Activated CD8-positive, alpha-beta T cell treated with anti-CD3 and anti-CD28 coated beads, Interleukin-2, amount 10 ng/mL, durations not matched to agents 7 days and 5 days (primary cell): ENCODE measurements at regions not wholly inside any gene's neighbourhood (a gene's known extent, or its start where the extent isn't known, plus 50 kb on each side); places are given as distances from the start of the nearest gene placed in this dataset.
"Not testable (repeated sequence)": the region's sequence is repeated elsewhere in the genome, so short reads cannot be mapped to it uniquely, and the experiment has no call there.

Experiments
- ATAC-seq: fragments of 150-1000 bp; cut with Tn5 transposase; one replicate; pipeline ENCODE4 v1.10.0; 2021; ENCODE audit warnings: moderate library complexity
- CTCF ChIA-PET: fragments of 350-600 bp; sonication (Branson Sonifier 250); formaldehyde crosslinking; loops from one replicate; lab custom pipeline; 2021; ENCODE audit warnings: antibody characterized with exemption; lab: Charles Lee
- POLR2A ChIA-PET: fragments of 350-600 bp; sonication (Branson Sonifier 250); formaldehyde crosslinking; loops from one replicate; lab custom pipeline; 2021; ENCODE audit warnings: antibody characterized with exemption; lab: Charles Lee
- DNase-seq: peaks from one replicate; pipeline ENCODE4 v3.0.0-alpha.2; 2020
- H3K27ac Mint-ChIP-seq: one replicate; pipeline ENCODE4 v1.8.0; 2021; ENCODE audit warnings: mild to moderate bottlenecking, mixed read lengths
- H3K27me3 Mint-ChIP-seq: one replicate; pipeline ENCODE4 v1.8.0; 2021; ENCODE audit warnings: low read depth, mixed read lengths
- H3K36me3 Mint-ChIP-seq: one replicate; pipeline ENCODE4 v1.8.0; 2021; ENCODE audit warnings: low read depth, mixed read lengths
- H3K4me1 Mint-ChIP-seq: one replicate; pipeline ENCODE4 v1.8.0; 2021; ENCODE audit warnings: low read depth, mixed read lengths
- H3K4me3 Mint-ChIP-seq: one replicate; pipeline ENCODE4 v1.8.0; 2021; ENCODE audit warnings: mild to moderate bottlenecking, mixed read lengths
- H3K9me3 Mint-ChIP-seq: one replicate; pipeline ENCODE4 v1.8.0; 2022; ENCODE audit warnings: mixed read lengths; ENCODE audit not compliant: insufficient read depth

- CTCF ChIA-PET: no interaction called here
- no peak overlapping the region for H3K4me3 Mint-ChIP-seq
- H3K4me1 Mint-ChIP-seq: no peaks in the 10 kb centered on the region
- H3K27me3 Mint-ChIP-seq: no peaks in the 10 kb centered on the region
- POLR2A ChIA-PET: no interaction called here
- H3K9me3 Mint-ChIP-seq: no peaks in the 10 kb centered on the region
- no peak for ATAC-seq
- H3K27ac Mint-ChIP-seq: no peak overlapping the region
- no peaks in the 10 kb centered on the region for H3K36me3 Mint-ChIP-seq
- DNase-seq: no peak
Measured at GRCh38 chr17:70423562-70423961, 254.2 kb downstream of the KCNJ2 start.

- no peak overlapping the region for H3K4me3 Mint-ChIP-seq
- no peaks in the 10 kb centered on the region for H3K36me3 Mint-ChIP-seq
- no peak for DNase-seq
- H3K4me1 Mint-ChIP-seq: no peaks in the 10 kb centered on the region
- no peaks in the 10 kb centered on the region for H3K27me3 Mint-ChIP-seq
- ATAC-seq: no peak
- no peak overlapping the region for H3K27ac Mint-ChIP-seq
- H3K9me3 Mint-ChIP-seq: no peaks in the 10 kb centered on the region
- ChIA-PET POLR2A (no interaction called here), CTCF (no interaction called here)
Measured at GRCh38 chr17:70426752-70427151, 257.4 kb downstream of the KCNJ2 start.

- Mint-ChIP-seq H3K4me3 (no peak overlapping the region), H3K27me3 (no peaks in the 10 kb centered on the region), H3K27ac (no peak overlapping the region), H3K9me3 (no peaks in the 10 kb centered on the region), H3K4me1 (no peaks in the 10 kb centered on the region), H3K36me3 (no peaks in the 10 kb centered on the region)
- ChIA-PET POLR2A (no interaction called here), CTCF (no interaction called here)
- DNase-seq: no peak
- no peak for ATAC-seq
Measured at GRCh38 chr17:70434536-70435490, 265.5 kb downstream of the KCNJ2 start.

- no peaks in the 10 kb centered on the region for H3K9me3 Mint-ChIP-seq
- no peaks in the 10 kb centered on the region for H3K36me3 Mint-ChIP-seq
- ATAC-seq (no peak), DNase-seq (no peak)
- no peaks in the 10 kb centered on the region for H3K4me1 Mint-ChIP-seq
- H3K27me3 Mint-ChIP-seq: no peaks in the 10 kb centered on the region
- no peak overlapping the region for H3K27ac Mint-ChIP-seq
- CTCF ChIA-PET: no interaction called here
- H3K4me3 Mint-ChIP-seq: no peak overlapping the region
- POLR2A ChIA-PET: no interaction called here
Measured at GRCh38 chr17:70437656-70438055, 268.3 kb downstream of the KCNJ2 start.

GRCh38 chr17:70446446-70446845, 277.1 kb downstream of the KCNJ2 start:
- Mint-ChIP-seq H3K4me3 (no peak overlapping the region), H3K27me3 (no peaks in the 10 kb centered on the region), H3K9me3 (peaks cover 3% of the 10 kb centered on the region), H3K4me1 (no peaks in the 10 kb centered on the region), H3K36me3 (no peaks in the 10 kb centered on the region), H3K27ac (no peak overlapping the region)
- ChIA-PET POLR2A (no interaction called here), CTCF (no interaction called here)
- DNase-seq: no peak
- no peak for ATAC-seq

GRCh38 chr17:70447588-70447987, 278.3 kb downstream of the KCNJ2 start:
- POLR2A ChIA-PET: no interaction called here
- Mint-ChIP-seq H3K27ac (no peak overlapping the region), H3K36me3 (no peaks in the 10 kb centered on the region), H3K4me3 (no peak overlapping the region), H3K4me1 (no peaks in the 10 kb centered on the region), H3K27me3 (no peaks in the 10 kb centered on the region), H3K9me3 (peaks cover 3% of the 10 kb centered on the region)
- DNase-seq (no peak), ATAC-seq (no peak)
- CTCF ChIA-PET: no interaction called here

GRCh38 chr17:70453075-70453474, 283.7 kb downstream of the KCNJ2 start:
- H3K4me1 Mint-ChIP-seq, H3K9me3 Mint-ChIP-seq, POLR2A ChIA-PET, CTCF ChIA-PET, H3K27ac Mint-ChIP-seq, ATAC-seq, H3K36me3 Mint-ChIP-seq, DNase-seq, H3K27me3 Mint-ChIP-seq, H3K4me3 Mint-ChIP-seq: not testable (repeated sequence)

GRCh38 chr17:70454377-70454776, 285.0 kb downstream of the KCNJ2 start:
- ChIA-PET POLR2A (no interaction called here), CTCF (no interaction called here)
- no peaks in the 10 kb centered on the region for H3K4me1 Mint-ChIP-seq
- H3K36me3 Mint-ChIP-seq: no peaks in the 10 kb centered on the region
- H3K9me3 Mint-ChIP-seq: no peaks in the 10 kb centered on the region
- DNase-seq (no peak), ATAC-seq (no peak)
- peaks cover 2% of the 10 kb centered on the region for H3K27me3 Mint-ChIP-seq
- no peak overlapping the region for H3K4me3 Mint-ChIP-seq
- no peak overlapping the region for H3K27ac Mint-ChIP-seq

GRCh38 chr17:70454908-70455307, 285.6 kb downstream of the KCNJ2 start:
- ChIA-PET POLR2A (no interaction called here), CTCF (no interaction called here)
- H3K27me3 Mint-ChIP-seq: peaks cover 2% of the 10 kb centered on the region
- no peaks in the 10 kb centered on the region for H3K36me3 Mint-ChIP-seq
- H3K4me1 Mint-ChIP-seq: no peaks in the 10 kb centered on the region
- no peaks in the 10 kb centered on the region for H3K9me3 Mint-ChIP-seq
- ATAC-seq (no peak), DNase-seq (no peak)
- no peak overlapping the region for H3K4me3 Mint-ChIP-seq
- no peak overlapping the region for H3K27ac Mint-ChIP-seq

- Mint-ChIP-seq H3K27ac (no peak overlapping the region), H3K4me3 (no peak overlapping the region), H3K27me3 (no peaks in the 10 kb centered on the region), H3K9me3 (no peaks in the 10 kb centered on the region), H3K36me3 (no peaks in the 10 kb centered on the region), H3K4me1 (no peaks in the 10 kb centered on the region)
- ATAC-seq: no peak
- no peak for DNase-seq
- CTCF ChIA-PET: no interaction called here
- POLR2A ChIA-PET: no interaction called here
Measured at GRCh38 chr17:70464995-70465394, 295.7 kb downstream of the KCNJ2 start.

GRCh38 chr17:70468661-70469060, 299.3 kb downstream of the KCNJ2 start:
- ChIA-PET CTCF (no interaction called here), POLR2A (interaction anchor here (0.6 kb wide), 1 partner anchor 59 kb away, joined by 3 read pairs; no protein-coding TSS in a partner anchor)
- no peak overlapping the region for H3K27ac Mint-ChIP-seq
- no peak overlapping the region for H3K4me3 Mint-ChIP-seq
- H3K27me3 Mint-ChIP-seq: no peaks in the 10 kb centered on the region
- H3K9me3 Mint-ChIP-seq: no peaks in the 10 kb centered on the region
- H3K4me1 Mint-ChIP-seq: no peaks in the 10 kb centered on the region
- ATAC-seq (no peak), DNase-seq (no peak)
- H3K36me3 Mint-ChIP-seq: no peaks in the 10 kb centered on the region

- no peak overlapping the region for H3K27ac Mint-ChIP-seq
- H3K9me3 Mint-ChIP-seq: no peaks in the 10 kb centered on the region
- H3K27me3 Mint-ChIP-seq: no peaks in the 10 kb centered on the region
- POLR2A ChIA-PET: no interaction called here
- H3K4me1 Mint-ChIP-seq: no peaks in the 10 kb centered on the region
- no peaks in the 10 kb centered on the region for H3K36me3 Mint-ChIP-seq
- ATAC-seq: no peak
- DNase-seq: no peak
- H3K4me3 Mint-ChIP-seq: no peak overlapping the region
- CTCF ChIA-PET: no interaction called here
Measured at GRCh38 chr17:70473049-70473448, 303.7 kb downstream of the KCNJ2 start.
